Ishikawa (cell line): ENCODE measurements at regions not wholly inside any gene's neighbourhood (a gene's known extent, or its start where the extent isn't known, plus 50 kb on each side); places are given as distances from the start of the nearest gene placed in this dataset.

Experiments
- CEBPB ChIP-seq: IDR thresholded peaks from 2 replicates; pipeline ENCODE4 v1.6.1; 2012
- CREB1 ChIP-seq: IDR thresholded peaks from 2 replicates; pipeline ENCODE4 v1.6.1; 2012; ENCODE audit warnings: low read depth
- EGR1 ChIP-seq: IDR thresholded peaks from 2 replicates; pipeline ENCODE4 v1.6.1; 2012
- EP300 ChIP-seq: IDR thresholded peaks from 2 replicates; pipeline ENCODE4 v1.6.1; 2012; ENCODE audit warnings: borderline replicate concordance
- FOXM1 ChIP-seq: IDR thresholded peaks from 2 replicates; pipeline ENCODE4 v1.6.1; 2012; ENCODE audit warnings: low read depth, borderline replicate concordance
- MAX ChIP-seq: IDR thresholded peaks from 2 replicates; pipeline ENCODE4 v1.6.1; 2012
- NFIC ChIP-seq: IDR thresholded peaks from 2 replicates; pipeline ENCODE4 v1.6.1; 2012
- RAD21 ChIP-seq: IDR thresholded peaks from 2 replicates; pipeline ENCODE4 v1.6.1; 2012; ENCODE audit warnings: low read depth
- REST ChIP-seq: IDR thresholded peaks from 2 replicates; pipeline ENCODE4 v1.6.1; 2012; ENCODE audit warnings: low read depth, mild to moderate bottlenecking
- TAF1 ChIP-seq: IDR thresholded peaks from 2 replicates; pipeline ENCODE4 v1.6.1; 2012; ENCODE audit warnings: low read depth, mild to moderate bottlenecking
- TCF12 ChIP-seq: IDR thresholded peaks from 2 replicates; pipeline ENCODE4 v1.6.1; 2012; ENCODE audit warnings: low read depth
- TEAD4 ChIP-seq: IDR thresholded peaks from 2 replicates; pipeline ENCODE4 v1.6.1; 2012
- USF1 ChIP-seq: IDR thresholded peaks from 2 replicates; pipeline ENCODE4 v1.6.1; 2012
- YY1 ChIP-seq: IDR thresholded peaks from 2 replicates; pipeline ENCODE4 v1.6.1; 2012; ENCODE audit warnings: low read depth
- ZBTB7A ChIP-seq: IDR thresholded peaks from 2 replicates; pipeline ENCODE4 v1.6.1; 2012; ENCODE audit warnings: low read depth

- TF ChIP-seq EP300 (no peak), USF1 (no peak), EGR1 (no peak), YY1 (no peak), RAD21 (no peak), REST (no peak), TCF12 (no peak), TEAD4 (no peak), CEBPB (no peak), CREB1 (no peak), MAX (no peak), FOXM1 (no peak), ZBTB7A (no peak), TAF1 (no peak), NFIC (no peak)
These were observed 214.1 kb upstream of the PLEKHG7 start for GRCh38 chr12:92488735-92489134.

- TF ChIP-seq ZBTB7A (no peak), YY1 (no peak), CREB1 (no peak), TCF12 (no peak), EGR1 (no peak), EP300 (no peak), TEAD4 (no peak), RAD21 (no peak), FOXM1 (no peak), USF1 (no peak), NFIC (no peak), TAF1 (no peak), REST (no peak)
These were observed 215.7 kb upstream of the PLEKHG7 start for GRCh38 chr12:92487138-92487485.

GRCh38 chr12:92486443-92487137 is 216.2 kb upstream of the PLEKHG7 start:
- TF ChIP-seq RAD21 = no peak
- TF ChIP-seq EGR1 = no peak
- TF ChIP-seq YY1 = no peak
- no peak for TF ChIP-seq FOXM1
- no peak for TF ChIP-seq NFIC
- TF ChIP-seq USF1 = no peak
- no peak for TF ChIP-seq CEBPB
- no peak for TF ChIP-seq REST
- TF ChIP-seq CREB1 = no peak
- TF ChIP-seq EP300 = no peak
- TF ChIP-seq TCF12 = no peak
- no peak for TF ChIP-seq ZBTB7A
- no peak for TF ChIP-seq TEAD4
- no peak for TF ChIP-seq TAF1
- TF ChIP-seq MAX = no peak
